NCI-H2227 (cell line): ENCODE measurements at regions not wholly inside any gene's neighbourhood (a gene's known extent, or its start where the extent isn't known, plus 50 kb on each side); places are given as distances from the start of the nearest gene placed in this dataset.

Source experiments
- DNase-seq: peaks from one replicate; lab custom pipeline; 2025; ENCODE audit not compliant: unreplicated experiment; lab: John Stamatoyannopoulos, UW

GRCh38 chr2:168375195-168375798 lies 80.8 kb upstream of the CERS6 start:
- DNase-seq: no peak

- no peak for DNase-seq
These were observed 77.0 kb upstream of the CERS6 start for GRCh38 chr2:168378960-168379669.

DNA sequence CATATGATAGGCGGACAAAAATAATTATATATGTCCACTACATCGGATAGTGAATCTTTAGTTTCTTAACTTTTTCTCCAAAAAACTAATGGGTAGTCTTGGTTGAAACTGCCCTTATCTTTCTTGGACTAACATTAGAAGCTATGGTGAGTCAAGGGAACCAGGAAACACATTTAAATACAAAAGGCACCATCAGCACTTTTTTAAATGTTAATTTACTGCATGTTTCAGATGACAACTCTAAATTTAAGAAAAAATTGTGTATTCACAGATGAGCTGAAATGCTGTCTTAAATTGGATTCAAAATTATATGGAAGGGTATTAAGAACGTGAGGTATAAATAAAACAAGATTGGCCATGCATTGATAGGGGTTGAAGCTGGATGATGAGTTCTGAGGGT lies 75.6 kb upstream of the CERS6 start:
- DNase-seq: no peak

DNA sequence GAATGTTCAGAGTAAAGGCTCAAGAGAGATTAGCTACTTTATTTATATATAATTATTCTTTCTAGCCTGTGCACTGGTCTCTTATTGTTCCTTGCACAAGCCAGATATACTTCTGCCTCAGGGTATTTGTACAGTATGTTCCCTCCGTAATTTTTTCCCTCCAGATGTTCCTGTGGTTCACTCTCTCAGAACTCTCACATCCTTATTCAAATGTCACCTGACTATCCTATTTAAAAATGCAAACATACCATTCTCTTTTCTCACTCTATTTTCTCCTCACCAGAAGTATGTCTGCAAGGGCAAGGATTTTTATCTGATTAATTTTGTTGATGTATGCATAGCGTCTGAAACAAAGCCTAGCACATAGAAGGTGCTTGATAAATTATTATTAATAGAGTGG lies 64.0 kb upstream of the CERS6 start:
- no peak for DNase-seq

DNA sequence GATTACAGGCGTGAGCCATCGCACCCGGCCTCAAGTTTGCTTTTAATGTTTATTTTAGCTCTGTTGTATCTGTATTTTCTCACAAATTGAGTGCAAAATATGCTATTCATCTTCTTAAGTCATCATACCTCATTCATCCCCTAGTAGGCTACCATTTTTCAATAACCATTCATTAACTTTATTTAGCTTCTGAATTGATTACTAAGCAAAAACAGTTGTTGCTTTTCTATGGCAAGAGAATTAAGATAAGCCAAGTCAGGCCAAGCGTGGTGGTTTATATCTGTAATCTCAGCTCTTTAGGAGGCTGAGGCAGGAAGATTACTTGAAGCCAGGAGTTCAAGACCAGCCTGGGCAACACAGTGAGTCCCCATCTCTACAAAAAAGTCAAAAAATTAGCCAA lies 63.3 kb upstream of the CERS6 start:
- DNase-seq: no peak

GRCh38 chr2:168394262-168394661 lies 61.8 kb upstream of the CERS6 start:
- DNase-seq: no peak

DNA sequence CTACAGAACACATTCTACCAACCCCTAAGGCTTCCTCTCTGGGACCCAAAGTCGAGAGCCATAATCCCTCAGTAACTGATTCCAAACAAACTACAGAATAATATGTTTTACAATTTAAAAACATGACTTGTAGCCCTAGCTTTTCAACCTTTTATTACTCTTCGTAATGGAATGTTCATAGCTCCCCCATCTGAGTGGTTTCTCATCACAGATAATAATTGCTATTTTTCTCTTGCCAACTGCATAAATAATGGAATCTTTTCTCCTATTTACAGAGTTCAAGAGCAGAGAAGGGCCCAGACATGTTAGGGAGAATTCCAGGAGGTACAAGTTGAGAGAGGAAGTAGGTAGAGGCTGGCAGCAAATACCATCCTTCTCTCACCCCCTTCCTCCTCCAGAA lies 59.9 kb upstream of the CERS6 start:
- DNase-seq: no peak

- DNase-seq: no peak
These were observed 58.4 kb upstream of the CERS6 start for GRCh38 chr2:168397629-168398028.

DNA sequence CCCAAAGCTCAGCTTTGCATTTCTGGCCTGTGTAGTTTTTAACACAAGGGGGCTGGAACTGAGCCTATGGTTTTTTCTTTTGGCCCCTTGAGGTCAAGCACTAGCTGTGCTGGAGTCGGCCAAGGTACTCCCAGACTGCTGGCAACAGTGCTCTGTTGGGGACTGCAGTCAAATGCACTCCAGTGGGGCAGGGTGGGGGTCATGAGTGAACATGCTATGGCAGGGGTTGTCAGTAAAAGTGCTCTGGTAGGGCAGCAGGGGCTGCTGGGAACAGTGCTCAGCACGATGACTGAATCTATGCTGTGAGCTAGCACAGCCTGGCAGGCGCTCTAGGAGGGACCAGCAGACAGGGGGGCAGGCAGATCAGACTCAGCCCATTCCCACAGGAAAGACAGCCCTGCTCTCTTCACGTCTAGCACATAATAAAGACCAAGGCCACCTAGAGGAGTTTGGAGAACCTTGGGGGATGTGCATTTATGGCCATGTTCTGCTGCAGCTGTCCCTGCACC lies 55.0 kb upstream of the CERS6 start:
- no peak for DNase-seq

DNA sequence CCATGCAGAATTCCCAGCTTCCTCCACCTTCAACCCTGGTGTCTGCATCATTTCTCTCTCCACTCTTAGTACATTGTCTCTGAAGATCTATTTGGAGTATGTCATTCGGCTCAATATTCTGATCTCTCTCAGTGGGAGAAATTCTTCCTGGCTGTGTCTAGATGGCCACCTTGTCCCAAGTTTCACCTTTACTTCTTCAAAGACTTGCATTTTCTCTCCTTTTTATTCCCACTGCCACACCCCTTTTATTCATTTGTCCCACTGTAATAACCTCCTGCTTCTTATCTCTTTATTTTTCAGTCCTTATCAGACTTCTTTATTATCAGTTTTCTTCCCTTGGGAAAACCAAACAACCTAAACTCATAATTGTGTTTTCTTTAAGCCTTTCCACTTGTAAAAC lies 54.3 kb upstream of the CERS6 start:
- no peak for DNase-seq

DNA sequence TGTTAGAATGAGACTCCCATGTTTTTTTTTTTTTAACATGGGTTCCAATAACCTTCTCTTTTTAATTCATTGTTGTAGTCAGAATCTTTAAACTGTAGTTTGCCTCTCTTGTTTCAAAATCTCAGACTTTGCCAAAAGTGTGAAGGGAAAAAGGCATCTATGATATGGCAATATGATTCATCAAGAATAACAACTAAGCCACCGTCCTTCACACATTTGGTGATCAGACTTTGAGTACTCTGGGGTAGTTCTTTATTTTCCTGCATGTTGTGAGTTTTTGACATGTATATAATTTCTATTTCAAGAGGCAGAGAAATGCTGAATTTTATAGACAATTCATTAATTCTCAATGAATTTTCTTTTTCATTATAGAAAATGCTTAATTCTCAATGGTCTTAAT lies 53.5 kb upstream of the CERS6 start:
- no peak for DNase-seq

GRCh38 chr2:168403736-168404135 lies 52.3 kb upstream of the CERS6 start:
- no peak for DNase-seq

DNA sequence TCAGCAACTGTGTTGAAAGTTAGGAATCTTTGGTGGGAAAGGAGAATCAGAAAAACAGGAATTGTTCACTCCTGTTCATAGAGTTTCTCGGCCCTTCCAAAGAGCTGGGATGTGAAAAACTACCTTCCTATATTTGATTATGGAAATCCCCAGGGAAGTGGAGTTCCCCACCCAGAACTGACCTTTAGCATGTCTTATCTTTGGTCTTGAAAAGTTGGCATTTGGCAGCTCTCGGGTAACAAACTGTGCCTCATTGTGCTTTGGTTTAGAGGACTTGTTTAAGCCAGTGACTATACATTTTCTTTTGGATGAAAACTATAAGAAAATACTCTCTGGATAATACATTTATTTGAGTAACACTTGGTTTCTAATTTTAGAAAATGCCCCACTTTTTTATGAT lies 51.3 kb upstream of the CERS6 start:
- DNase-seq: no peak
